HL-60 (cell line): ENCODE measurements at regions not wholly inside any gene's neighbourhood (a gene's known extent, or its start where the extent isn't known, plus 50 kb on each side); places are given as distances from the start of the nearest gene placed in this dataset.

Experiments
- DNase-seq, 2 experiments: peaks; one replicate each; pipeline ENCODE4 v3.0.0-alpha.2; 2010 to 2020; ENCODE audit warnings: low read depth in 1 of 2, low spot score in 1 of 2
- H3K27ac ChIP-seq: fragments of 250-450 bp; sonication (Bioruptor Pico); replicated peaks from 2 replicates; pipeline ENCODE4 v1.5.1; 2020; ENCODE audit warnings: mild to moderate bottlenecking, moderate library complexity
- H3K27me3 ChIP-seq: fragments of 250-450 bp; sonication (Bioruptor Pico); 2 replicates; pipeline ENCODE4 v1.5.1; 2021; ENCODE audit warnings: mild to moderate bottlenecking, moderate library complexity; ENCODE audit not compliant: insufficient read depth, poor library complexity, severe bottlenecking
- H3K4me3 ChIP-seq: replicated peaks from 2 replicates; pipeline ENCODE4 v1.5.1; 2011; ENCODE audit warnings: mild to moderate bottlenecking, control low read depth, low read length; ENCODE audit not compliant: insufficient read depth
- CTCF ChIP-seq: IDR thresholded peaks from one replicate; pipeline ENCODE4 v1.5.1; 2011; ENCODE audit warnings: low read length, control low read depth, inconsistent platforms; ENCODE audit not compliant: insufficient read depth
- GABPA ChIP-seq: IDR thresholded peaks from 2 replicates; pipeline ENCODE4 v1.6.1; 2012; ENCODE audit warnings: low read depth
- POLR2AphosphoS5 ChIP-seq: IDR thresholded peaks from 2 replicates; pipeline ENCODE4 v1.6.1; 2012; ENCODE audit warnings: low read depth
- REST ChIP-seq: IDR thresholded peaks from 2 replicates; pipeline ENCODE4 v1.6.1; 2012; ENCODE audit warnings: low read depth; ENCODE audit not compliant: insufficient replicate concordance
- SPI1 ChIP-seq: IDR thresholded peaks from 2 replicates; pipeline ENCODE4 v1.6.1; 2012; ENCODE audit warnings: low read depth, mild to moderate bottlenecking, borderline replicate concordance

GRCh38 chr6:66396145-66396544 lies 689.1 kb upstream of the EYS start:
- Histone ChIP-seq H3K4me3 (no peak overlapping the region), H3K27me3 (no peaks in the 10 kb centered on the region), H3K27ac (no peak overlapping the region)
- no peak for DNase-seq
- no peak for TF ChIP-seq POLR2AphosphoS5
- TF ChIP-seq SPI1: no peak
- no peak for TF ChIP-seq CTCF
- no peak for TF ChIP-seq REST
- no peak for TF ChIP-seq GABPA

GRCh38 chr6:66390393-66390792 lies 683.4 kb upstream of the EYS start:
- TF ChIP-seq SPI1 (no peak), REST (no peak), POLR2AphosphoS5 (no peak), CTCF (no peak), GABPA (no peak)
- Histone ChIP-seq H3K27ac (no peak overlapping the region), H3K27me3 (no peaks in the 10 kb centered on the region), H3K4me3 (no peak overlapping the region)
- DNase-seq: no peak

- no peak for DNase-seq
- Histone ChIP-seq H3K27ac (no peak overlapping the region), H3K4me3 (no peak overlapping the region), H3K27me3 (no peaks in the 10 kb centered on the region)
- no peak for TF ChIP-seq SPI1
Observed at GRCh38 chr6:66376001-66376400, 669.0 kb upstream of the EYS start.

- H3K27me3 ChIP-seq: no peaks in the 10 kb centered on the region
- TF ChIP-seq SPI1: no peak
- no peak for TF ChIP-seq POLR2AphosphoS5
- TF ChIP-seq CTCF: no peak
- no peak for TF ChIP-seq GABPA
- no peak for TF ChIP-seq REST
Observed at GRCh38 chr6:66369407-66369806, 662.4 kb upstream of the EYS start.

More at GRCh38 chr6:66369407-66369806, 662.4 kb upstream of the EYS start:
- DNase-seq: no peak
- H3K27ac ChIP-seq: no peak overlapping the region
- no peak overlapping the region for H3K4me3 ChIP-seq
